GM18867 (cell line): ENCODE measurements at regions not wholly inside any gene's neighbourhood (a gene's known extent, or its start where the extent isn't known, plus 50 kb on each side); places are given as distances from the start of the nearest gene placed in this dataset.

ENCODE experiments used
- ATAC-seq: cut with Tn5 transposase; IDR thresholded peaks from one replicate; pipeline ENCODE4 v1.9.1; 2021; ENCODE audit warnings: mild to moderate bottlenecking, moderate library complexity; ENCODE audit not compliant: unreplicated experiment

DNA sequence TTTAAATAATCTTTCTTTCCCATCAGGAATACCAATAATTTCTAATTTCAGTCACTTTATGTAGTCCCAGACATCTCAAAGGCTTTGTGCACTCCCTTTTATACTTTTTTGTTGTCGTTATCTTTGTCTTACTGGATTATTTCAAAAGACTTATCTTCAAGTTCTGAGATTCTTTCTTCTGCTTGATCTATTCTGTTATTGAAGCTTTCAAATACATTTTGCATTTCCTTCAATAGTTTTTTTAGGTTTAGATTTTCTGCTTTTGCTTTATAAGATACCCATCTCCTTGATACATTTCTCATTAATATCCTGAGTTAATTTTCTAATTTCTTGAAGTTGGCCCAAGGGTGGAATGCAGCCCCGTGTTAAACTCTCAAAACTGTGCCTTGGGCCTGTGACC, 432.4 kb downstream of the RIT2 start:
- no peak for ATAC-seq

- no peak for ATAC-seq
These were observed 426.2 kb downstream of the RIT2 start for GRCh38 chr18:42689310-42689709.
